HG03521 (cell line): ENCODE measurements at regions not wholly inside any gene's neighbourhood (a gene's known extent, or its start where the extent isn't known, plus 50 kb on each side); places are given as distances from the start of the nearest gene placed in this dataset.
"Not testable (repeated sequence)": the region's sequence is repeated elsewhere in the genome, so short reads cannot be mapped to it uniquely, and the experiment has no call there.

Experiments
- ATAC-seq: cut with Tn5 transposase; IDR thresholded peaks from one replicate; pipeline ENCODE4 v1.9.1; 2021; ENCODE audit warnings: mild to moderate bottlenecking, moderate library complexity; ENCODE audit not compliant: unreplicated experiment

- ATAC-seq = no peak
These were observed 120.8 kb upstream of the CDCA7L start for GRCh38 chr7:22066522-22066921.

DNA sequence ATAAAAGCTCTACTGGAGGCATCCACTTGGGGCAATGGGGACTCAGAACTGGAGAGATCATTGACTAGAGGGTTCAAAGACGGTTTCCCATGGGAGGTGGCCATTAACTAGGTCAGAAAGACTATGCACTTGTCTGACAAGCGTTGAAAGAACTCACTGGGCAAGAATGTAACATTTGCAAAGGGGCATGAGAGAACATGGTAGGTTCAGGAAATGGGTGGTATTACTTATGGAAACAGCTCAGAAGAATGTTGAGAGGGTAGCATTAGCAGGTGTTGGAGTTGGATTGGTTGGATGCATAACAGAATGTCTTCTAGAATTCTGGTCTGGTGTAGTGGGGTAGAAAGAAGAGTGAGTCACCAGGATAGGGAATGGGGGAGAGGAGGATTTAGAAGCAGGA, 119.1 kb upstream of the CDCA7L start:
- ATAC-seq = no peak

GRCh38 chr7:22061775-22062174, 116.1 kb upstream of the CDCA7L start:
- no peak for ATAC-seq

DNA sequence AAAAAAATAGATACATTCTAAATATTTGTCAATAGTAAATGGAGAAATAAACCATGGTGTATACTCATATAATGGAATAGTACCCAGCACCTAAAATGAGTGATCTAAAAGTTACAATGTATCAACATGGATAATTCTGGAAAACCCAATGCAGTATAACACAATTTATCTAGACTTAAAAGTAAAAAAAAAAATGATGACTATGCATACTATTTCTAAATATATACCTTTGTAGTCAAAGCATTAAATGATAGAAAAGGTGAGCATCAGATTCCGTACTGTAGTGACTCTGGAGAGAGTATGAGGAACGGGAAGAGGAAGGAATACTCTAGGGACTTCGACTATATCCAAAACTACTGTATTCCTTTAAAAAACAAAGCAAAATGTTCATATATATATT, 115.2 kb upstream of the CDCA7L start:
- no peak for ATAC-seq

GRCh38 chr7:22060197-22060596, 114.5 kb upstream of the CDCA7L start:
- ATAC-seq = no peak

GRCh38 chr7:22055226-22055625, 109.5 kb upstream of the CDCA7L start:
- ATAC-seq = no peak

- ATAC-seq = no peak
These were observed 107.1 kb upstream of the CDCA7L start for GRCh38 chr7:22052674-22053365.

GRCh38 chr7:22051886-22052673, 106.4 kb upstream of the CDCA7L start:
- no peak for ATAC-seq

GRCh38 chr7:22049766-22050500, 104.2 kb upstream of the CDCA7L start:
- ATAC-seq = no peak

DNA sequence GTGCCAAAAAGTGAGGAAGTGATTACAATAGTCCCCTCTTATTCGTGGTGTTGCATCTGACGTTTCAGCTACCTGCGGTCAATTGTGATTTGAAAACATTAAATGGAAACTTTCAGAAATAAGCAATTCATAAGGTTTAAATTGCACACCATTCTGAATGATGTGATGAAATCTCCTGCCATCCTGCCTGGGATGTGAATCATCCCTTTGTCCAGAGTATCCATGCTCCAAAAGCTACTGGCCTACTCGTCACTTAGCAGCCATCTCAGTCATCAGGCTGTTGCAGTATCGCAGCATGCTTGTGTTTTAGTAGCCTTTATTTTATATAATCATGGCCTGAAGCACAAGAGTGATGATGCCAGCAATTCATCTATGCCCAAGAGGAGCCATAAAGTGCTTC, 97.7 kb upstream of the CDCA7L start:
- no peak for ATAC-seq

DNA sequence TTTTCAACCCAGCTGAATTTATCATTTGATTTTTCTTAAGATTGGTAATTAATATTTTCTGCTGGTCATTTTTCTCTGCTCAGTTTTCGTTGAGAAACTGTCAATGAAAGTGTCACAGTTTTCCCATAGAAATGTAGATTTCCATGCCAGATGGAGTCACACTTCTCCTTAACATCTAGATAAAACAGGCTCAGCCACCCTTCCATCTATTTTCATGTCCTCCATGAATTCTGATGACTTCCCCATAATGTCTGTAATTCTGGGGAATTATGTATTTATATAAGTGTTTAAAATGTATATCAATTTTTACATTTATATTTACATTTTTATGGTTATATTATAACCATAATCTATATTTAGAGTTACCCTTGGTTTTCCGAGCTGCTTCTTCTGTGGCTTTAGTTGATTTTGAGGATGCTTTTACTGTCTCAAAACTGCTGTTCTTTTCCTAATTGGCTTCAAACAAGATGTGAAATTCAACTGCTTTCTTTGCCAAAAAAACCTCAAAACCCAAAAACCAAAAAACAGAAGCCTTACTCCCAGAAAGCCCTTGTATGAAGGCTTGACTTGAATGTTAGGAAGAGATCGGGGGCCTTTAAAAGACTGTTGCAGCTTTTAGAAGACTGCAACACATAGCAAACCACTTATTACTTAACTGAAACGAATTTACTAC, 95.4 kb upstream of the CDCA7L start:
- no peak for ATAC-seq

DNA sequence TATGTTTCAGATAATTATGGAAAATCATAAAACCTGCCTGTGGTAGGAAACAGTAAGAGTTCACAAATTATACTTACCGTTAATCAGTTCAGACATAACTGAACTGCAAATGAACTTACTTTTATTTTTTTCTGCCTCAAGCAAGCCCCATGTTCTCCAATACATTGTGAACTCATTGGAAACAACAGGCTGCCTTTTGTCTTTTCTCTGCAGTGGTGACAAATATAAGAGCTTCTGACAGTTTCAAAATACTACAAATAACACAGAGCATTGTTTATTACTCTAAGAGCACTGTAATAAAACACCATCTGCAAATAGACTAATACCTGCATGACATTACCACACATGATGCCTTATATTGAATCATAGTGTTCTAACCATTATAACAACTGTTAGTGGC, 94.0 kb upstream of the CDCA7L start:
- ATAC-seq = no peak

GRCh38 chr7:22032356-22032755, 86.7 kb upstream of the CDCA7L start:
- not testable (repeated sequence) for ATAC-seq

- not testable (repeated sequence) for ATAC-seq
These were observed 83.0 kb upstream of the CDCA7L start for GRCh38 chr7:22028656-22029055.

DNA sequence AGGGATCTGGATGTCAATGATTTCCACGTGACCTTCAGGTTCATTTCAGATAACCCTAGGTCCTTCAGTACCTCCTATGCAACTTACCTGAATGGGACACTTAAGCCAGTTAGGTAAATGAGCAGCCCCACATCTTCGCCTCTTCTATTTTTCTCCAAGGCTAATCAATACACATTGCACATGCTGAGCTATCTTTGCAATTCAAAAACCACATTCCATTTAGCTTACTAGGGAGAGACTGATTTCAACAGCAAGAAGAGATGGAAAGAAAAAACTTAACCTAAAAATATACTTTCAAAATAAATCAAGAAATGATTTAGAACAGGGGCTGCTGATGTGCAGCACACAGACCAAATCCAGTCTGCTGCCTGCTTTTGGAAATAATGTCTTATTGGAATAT, 81.8 kb upstream of the CDCA7L start:
- no peak for ATAC-seq

GRCh38 chr7:22025983-22026382, 80.3 kb upstream of the CDCA7L start:
- no peak for ATAC-seq

GRCh38 chr7:22025075-22025474, 79.4 kb upstream of the CDCA7L start:
- no peak for ATAC-seq

DNA sequence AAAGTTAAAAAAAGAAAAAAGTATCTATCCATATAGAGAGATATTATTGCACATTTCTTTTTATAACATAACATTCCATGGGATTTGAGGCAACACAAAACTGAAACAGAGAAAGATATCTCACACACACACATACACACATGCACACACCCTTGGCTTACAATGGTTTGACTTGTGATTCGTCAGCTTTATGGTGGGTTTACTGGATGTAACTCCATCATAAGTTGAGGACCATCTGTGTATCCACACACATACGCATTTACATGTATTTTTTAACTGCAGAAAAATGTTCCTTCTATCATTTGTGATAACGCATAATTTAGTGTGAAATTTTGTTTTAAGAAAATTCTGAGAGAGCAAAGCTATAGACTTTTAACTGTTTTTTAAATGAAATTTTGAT, 74.2 kb upstream of the CDCA7L start:
- ATAC-seq = no peak

- ATAC-seq = no peak
These were observed 70.8 kb upstream of the CDCA7L start for GRCh38 chr7:22016507-22016906.

DNA sequence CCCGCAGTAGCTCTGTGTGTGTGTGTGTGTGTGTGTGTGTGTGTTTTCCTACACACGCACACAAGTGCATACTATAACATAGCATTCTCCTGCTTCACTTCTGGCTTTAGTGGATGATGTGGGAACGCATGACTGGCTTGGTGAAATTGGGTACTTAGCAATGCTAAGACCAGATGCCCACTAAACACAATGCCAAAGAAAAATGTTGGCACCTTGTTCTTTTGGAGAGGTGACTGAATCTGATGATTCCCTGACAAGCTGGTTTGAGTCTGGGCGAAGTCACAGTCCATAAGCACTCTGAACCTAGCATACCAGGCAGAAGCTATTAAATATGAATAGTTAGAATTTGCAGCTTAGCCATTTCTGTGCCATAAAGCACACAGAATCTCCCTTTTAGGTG, 68.0 kb upstream of the CDCA7L start:
- ATAC-seq = no peak

DNA sequence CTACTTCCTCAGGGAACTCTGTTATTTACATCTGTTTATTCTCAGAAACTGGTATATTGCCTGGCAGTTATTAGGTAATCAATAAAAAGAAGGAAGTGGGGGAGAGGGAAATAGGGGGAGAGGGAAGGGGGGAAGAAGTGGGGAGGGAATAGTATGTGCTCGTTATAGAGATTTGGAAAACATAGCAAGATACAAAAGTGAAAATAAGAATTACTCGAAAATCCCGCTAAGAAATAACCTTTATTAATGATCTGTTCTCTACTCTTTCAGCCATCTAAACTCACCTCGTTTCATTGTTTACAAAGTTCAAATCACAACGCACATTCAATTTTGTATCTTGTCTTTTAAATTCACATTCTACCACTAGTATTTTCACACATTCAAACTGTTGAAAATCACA, 63.0 kb upstream of the CDCA7L start:
- ATAC-seq = no peak
